Activated CD8-positive, alpha-beta T cell treated with anti-CD3 and anti-CD28 coated beads for 36 hours (primary cell): ENCODE measurements at regions not wholly inside any gene's neighbourhood (a gene's known extent, or its start where the extent isn't known, plus 50 kb on each side); places are given as distances from the start of the nearest gene placed in this dataset.

ENCODE experiments used
- ATAC-seq: fragments of 200-7000 bp; cut with Tn5 transposase; one replicate; pipeline ENCODE4 v1.10.0; 2021; ENCODE audit warnings: mild to moderate bottlenecking, moderate library complexity
- CTCF ChIA-PET: fragments of 350-600 bp; sonication (Branson Sonifier 250); formaldehyde crosslinking; loops from one replicate; lab custom pipeline; 2021; ENCODE audit warnings: antibody characterized with exemption; lab: Charles Lee
- POLR2A ChIA-PET: fragments of 350-600 bp; sonication (Branson Sonifier 250); formaldehyde crosslinking; loops from one replicate; lab custom pipeline; 2021; ENCODE audit warnings: antibody characterized with exemption; lab: Charles Lee
- DNase-seq: peaks from one replicate; pipeline ENCODE4 v3.0.0-alpha.2; 2020
- H3K27ac Mint-ChIP-seq: one replicate; pipeline ENCODE4 v1.8.0; 2021; ENCODE audit warnings: mild to moderate bottlenecking, mixed read lengths
- H3K27me3 Mint-ChIP-seq: one replicate; pipeline ENCODE4 v1.8.0; 2021; ENCODE audit warnings: mixed read lengths
- H3K36me3 Mint-ChIP-seq: one replicate; pipeline ENCODE4 v1.8.0; 2021; ENCODE audit warnings: low read depth, mixed read lengths
- H3K4me1 Mint-ChIP-seq: one replicate; pipeline ENCODE4 v1.8.0; 2021; ENCODE audit warnings: low read depth, mixed read lengths
- H3K4me3 Mint-ChIP-seq: one replicate; pipeline ENCODE4 v1.8.0; 2021; ENCODE audit warnings: mild to moderate bottlenecking, moderate library complexity, mixed read lengths
- H3K9me3 Mint-ChIP-seq: one replicate; pipeline ENCODE4 v1.8.0; 2021; ENCODE audit warnings: mixed read lengths
- intact Hi-C: fragments of 100-400 bp; cut with micrococcal nuclease; formaldehyde crosslinking; loops from one replicate; pipeline ENCODE4 v1.10.0; 2022
- TF ChIP-seq, protein P1 (sequence below): fragments of 200-600 bp; IDR thresholded peaks from one replicate; pipeline ENCODE4 v1.8.0; 2022; ENCODE audit warnings: antibody characterized with exemption, mild to moderate bottlenecking

DNA sequence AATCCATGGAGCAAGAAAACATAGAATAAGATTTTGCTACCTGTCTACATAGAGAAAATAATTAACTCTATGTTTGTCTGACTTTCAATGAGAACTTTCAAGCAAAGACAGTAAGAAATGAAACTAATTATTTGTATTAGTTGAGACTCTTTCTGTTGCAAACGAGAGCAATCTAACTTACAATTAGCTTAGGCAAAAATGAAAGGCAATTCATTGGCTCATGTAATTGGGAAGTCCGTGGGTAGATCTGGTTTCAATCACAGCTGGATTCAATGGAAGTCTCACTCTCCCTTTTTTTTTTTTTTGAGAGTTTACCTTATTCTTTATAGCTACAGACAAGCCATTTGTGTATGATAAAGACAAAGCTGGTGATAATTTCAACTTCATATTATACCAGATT is 68.2 kb upstream of the STXBP5 start:
- POLR2A ChIA-PET: no interaction called here
- intact Hi-C loops: no loop called here
- CTCF ChIA-PET: no interaction called here
- no peak overlapping the region for H3K4me3 Mint-ChIP-seq
- peaks cover 2% of the 10 kb centered on the region for H3K27me3 Mint-ChIP-seq
- ATAC-seq (no peak), DNase-seq (no peak)
- H3K9me3 Mint-ChIP-seq: no peaks in the 10 kb centered on the region
- peaks cover 11% of the 10 kb centered on the region for H3K4me1 Mint-ChIP-seq
- no peaks in the 10 kb centered on the region for H3K36me3 Mint-ChIP-seq
- TF ChIP-seq, protein P1, sequence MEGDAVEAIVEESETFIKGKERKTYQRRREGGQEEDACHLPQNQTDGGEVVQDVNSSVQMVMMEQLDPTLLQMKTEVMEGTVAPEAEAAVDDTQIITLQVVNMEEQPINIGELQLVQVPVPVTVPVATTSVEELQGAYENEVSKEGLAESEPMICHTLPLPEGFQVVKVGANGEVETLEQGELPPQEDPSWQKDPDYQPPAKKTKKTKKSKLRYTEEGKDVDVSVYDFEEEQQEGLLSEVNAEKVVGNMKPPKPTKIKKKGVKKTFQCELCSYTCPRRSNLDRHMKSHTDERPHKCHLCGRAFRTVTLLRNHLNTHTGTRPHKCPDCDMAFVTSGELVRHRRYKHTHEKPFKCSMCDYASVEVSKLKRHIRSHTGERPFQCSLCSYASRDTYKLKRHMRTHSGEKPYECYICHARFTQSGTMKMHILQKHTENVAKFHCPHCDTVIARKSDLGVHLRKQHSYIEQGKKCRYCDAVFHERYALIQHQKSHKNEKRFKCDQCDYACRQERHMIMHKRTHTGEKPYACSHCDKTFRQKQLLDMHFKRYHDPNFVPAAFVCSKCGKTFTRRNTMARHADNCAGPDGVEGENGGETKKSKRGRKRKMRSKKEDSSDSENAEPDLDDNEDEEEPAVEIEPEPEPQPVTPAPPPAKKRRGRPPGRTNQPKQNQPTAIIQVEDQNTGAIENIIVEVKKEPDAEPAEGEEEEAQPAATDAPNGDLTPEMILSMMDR: no peak
- H3K27ac Mint-ChIP-seq: no peak overlapping the region

DNA sequence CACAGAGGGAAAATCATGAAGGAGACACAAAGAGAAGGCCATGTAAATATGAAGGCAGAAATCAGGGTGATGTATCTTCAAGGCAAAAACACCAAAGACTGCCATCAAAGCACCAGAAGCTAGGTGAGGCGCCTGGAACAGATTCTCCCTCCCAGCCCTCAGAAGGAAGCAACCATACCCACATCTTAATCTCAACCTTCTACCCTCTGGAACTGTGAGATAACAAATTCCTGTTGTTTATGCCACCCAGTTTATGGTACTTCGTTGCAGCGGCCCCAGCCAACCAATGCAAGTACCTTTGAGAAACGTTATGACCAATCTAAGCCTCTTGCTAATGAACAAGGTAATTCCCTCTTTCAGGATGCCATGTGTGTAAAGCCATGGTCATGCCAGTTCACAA is 66.2 kb upstream of the STXBP5 start:
- DNase-seq: no peak
- CTCF ChIA-PET: no interaction called here
- H3K4me1 Mint-ChIP-seq: peaks cover 6% of the 10 kb centered on the region
- POLR2A ChIA-PET: no interaction called here
- H3K36me3 Mint-ChIP-seq: no peaks in the 10 kb centered on the region
- ATAC-seq: no peak
- H3K4me3 Mint-ChIP-seq: no peak overlapping the region
- H3K27me3 Mint-ChIP-seq: peaks cover 2% of the 10 kb centered on the region
- intact Hi-C loops: no loop called here
- no peaks in the 10 kb centered on the region for H3K9me3 Mint-ChIP-seq
- no peak overlapping the region for H3K27ac Mint-ChIP-seq
- TF ChIP-seq, protein P1: no peak

GRCh38 chr6:147138835-147139234 is 65.4 kb upstream of the STXBP5 start:
- H3K4me3 Mint-ChIP-seq: no peak overlapping the region
- H3K27me3 Mint-ChIP-seq: peaks cover 2% of the 10 kb centered on the region
- POLR2A ChIA-PET: no interaction called here
- CTCF ChIA-PET: no interaction called here
- no peak for DNase-seq
- H3K4me1 Mint-ChIP-seq: no peaks in the 10 kb centered on the region
- no peaks in the 10 kb centered on the region for H3K36me3 Mint-ChIP-seq
- H3K9me3 Mint-ChIP-seq: no peaks in the 10 kb centered on the region
- ATAC-seq: no peak
- H3K27ac Mint-ChIP-seq: no peak overlapping the region
- TF ChIP-seq, protein P1: no peak
- intact Hi-C loops: no loop called here

DNA sequence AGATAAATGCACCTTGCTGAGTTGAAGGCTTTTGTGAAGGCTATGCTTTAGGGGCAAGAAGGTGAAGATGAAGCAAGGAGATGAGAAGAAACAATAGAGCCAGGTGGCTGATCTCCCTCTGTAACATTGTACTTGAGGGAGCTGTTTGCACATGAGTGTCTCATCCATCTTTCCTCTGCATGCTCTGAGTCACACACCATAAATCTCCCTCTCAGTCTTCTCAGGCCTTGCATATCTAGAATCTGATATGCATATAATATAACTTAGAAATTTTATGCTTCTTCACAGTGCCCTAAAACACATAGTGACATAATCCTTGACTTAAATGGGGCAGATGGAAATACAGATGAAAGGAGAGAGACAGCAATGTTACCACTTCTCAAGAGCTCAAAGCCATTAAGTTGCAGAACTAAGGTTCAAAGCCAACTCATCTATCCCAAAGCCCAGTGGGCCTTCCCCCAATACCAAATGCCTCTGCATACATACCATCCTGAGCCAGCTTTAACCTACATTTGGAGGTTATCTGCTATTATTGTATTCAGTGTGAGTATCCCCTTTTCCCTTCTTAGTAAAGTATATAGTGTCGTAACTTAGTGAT is 62.4 kb upstream of the STXBP5 start:
- no peaks in the 10 kb centered on the region for H3K4me1 Mint-ChIP-seq
- H3K4me3 Mint-ChIP-seq: no peak overlapping the region
- no peaks in the 10 kb centered on the region for H3K27me3 Mint-ChIP-seq
- intact Hi-C loops: no loop called here
- TF ChIP-seq, protein P1: no peak
- H3K36me3 Mint-ChIP-seq: no peaks in the 10 kb centered on the region
- DNase-seq (no peak), ATAC-seq (no peak)
- ChIA-PET POLR2A (no interaction called here), CTCF (no interaction called here)
- no peak overlapping the region for H3K27ac Mint-ChIP-seq
- H3K9me3 Mint-ChIP-seq: no peaks in the 10 kb centered on the region

- ChIA-PET CTCF (no interaction called here), POLR2A (no interaction called here)
These were observed 61.5 kb upstream of the STXBP5 start for GRCh38 chr6:147142684-147143245.

More at GRCh38 chr6:147142684-147143245, 61.5 kb upstream of the STXBP5 start:
- H3K4me3 Mint-ChIP-seq: no peak overlapping the region
- H3K36me3 Mint-ChIP-seq: no peaks in the 10 kb centered on the region
- no peaks in the 10 kb centered on the region for H3K4me1 Mint-ChIP-seq
- TF ChIP-seq, protein P1: no peak
- H3K27me3 Mint-ChIP-seq: no peaks in the 10 kb centered on the region
- no peak overlapping the region for H3K27ac Mint-ChIP-seq
- no peak for ATAC-seq
- no peaks in the 10 kb centered on the region for H3K9me3 Mint-ChIP-seq
- no peak for DNase-seq
- intact Hi-C loops: no loop called here
